ENCODE measurements at regions not wholly inside any gene's neighbourhood (a gene's known extent, or its start where the extent isn't known, plus 50 kb on each side); places are given as distances from the start of the nearest gene placed in this dataset.

DNA sequence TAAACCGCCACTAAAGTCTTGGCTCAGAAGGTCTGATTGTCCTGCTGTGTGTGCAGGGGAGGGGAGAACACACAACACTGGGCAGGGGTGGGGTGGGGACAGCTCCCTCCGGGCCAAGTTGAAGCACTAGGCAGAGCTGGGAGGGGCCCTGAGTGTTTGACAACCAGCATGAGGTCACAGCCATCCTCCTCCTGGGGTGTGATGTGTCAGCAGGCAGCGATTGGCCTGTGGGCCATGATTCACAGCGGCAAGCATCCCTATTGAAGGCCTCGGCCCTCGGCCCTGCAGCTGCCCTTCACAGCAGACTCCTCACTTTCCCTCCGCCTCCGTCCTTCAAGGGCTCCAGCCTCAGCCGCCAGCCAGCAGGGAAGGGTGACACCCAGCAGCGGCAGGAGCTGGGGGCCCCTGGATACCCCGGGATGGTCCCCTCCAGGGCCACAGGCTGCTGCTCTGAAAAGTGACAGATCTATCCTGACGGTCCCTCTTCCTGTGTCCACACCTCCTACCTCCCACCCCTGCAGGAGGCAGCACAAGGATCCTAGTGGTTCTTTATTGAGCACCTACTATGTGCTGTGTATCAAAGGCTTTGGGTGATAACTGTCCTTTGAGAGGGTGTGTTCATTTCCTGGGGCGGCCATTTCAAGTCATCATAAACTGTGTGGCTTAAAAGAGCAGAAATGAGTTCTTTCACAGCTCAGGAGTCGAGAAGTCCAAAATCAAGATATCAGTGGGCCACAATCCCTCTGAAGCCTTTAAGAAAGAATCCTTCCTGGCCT is 66.0 kb upstream of the SLC25A33 start:
- in situ Hi-C loops (cut with MboI; ENCODE audit: low pct_unique_long_range_greater_than_20kb, low sequenced_read_pairs, unreplicated experiment), result no loop called here
- DNase-seq (ENCODE audit: low spot score), result no peak
- TF ChIP-seq, protein P1, sequence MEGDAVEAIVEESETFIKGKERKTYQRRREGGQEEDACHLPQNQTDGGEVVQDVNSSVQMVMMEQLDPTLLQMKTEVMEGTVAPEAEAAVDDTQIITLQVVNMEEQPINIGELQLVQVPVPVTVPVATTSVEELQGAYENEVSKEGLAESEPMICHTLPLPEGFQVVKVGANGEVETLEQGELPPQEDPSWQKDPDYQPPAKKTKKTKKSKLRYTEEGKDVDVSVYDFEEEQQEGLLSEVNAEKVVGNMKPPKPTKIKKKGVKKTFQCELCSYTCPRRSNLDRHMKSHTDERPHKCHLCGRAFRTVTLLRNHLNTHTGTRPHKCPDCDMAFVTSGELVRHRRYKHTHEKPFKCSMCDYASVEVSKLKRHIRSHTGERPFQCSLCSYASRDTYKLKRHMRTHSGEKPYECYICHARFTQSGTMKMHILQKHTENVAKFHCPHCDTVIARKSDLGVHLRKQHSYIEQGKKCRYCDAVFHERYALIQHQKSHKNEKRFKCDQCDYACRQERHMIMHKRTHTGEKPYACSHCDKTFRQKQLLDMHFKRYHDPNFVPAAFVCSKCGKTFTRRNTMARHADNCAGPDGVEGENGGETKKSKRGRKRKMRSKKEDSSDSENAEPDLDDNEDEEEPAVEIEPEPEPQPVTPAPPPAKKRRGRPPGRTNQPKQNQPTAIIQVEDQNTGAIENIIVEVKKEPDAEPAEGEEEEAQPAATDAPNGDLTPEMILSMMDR (IDR thresholded peaks at IDR 0.05; ENCODE audit: extremely low read depth, insufficient read depth, missing control alignments), result no peak

DNA sequence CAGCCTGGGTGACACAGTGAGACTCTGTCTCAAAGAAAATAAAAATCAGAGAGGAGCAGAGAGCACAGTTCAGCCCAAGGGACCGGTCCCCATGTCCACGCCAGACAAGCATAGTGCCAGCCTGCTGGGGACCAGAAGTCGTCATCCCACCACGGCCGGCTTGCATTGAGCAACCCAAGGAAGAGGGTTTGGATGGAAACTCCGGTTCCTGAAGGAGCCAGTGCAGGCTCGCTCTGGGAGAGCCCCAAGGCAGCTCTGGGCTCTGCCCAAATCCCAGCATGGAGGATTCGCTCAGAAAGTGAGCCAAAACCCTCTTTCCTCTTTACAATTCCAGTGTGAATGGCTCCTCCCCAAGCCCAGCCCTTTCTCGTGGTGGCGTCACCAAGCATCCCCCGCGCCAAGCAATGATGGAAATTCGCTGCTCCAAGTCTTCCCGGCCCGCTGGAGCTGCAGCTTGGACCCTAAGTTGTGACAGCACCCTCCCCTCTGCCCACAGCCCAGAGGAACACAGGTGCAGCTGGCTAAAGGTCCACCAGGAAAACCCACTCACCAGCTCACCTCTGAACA is 64.1 kb upstream of the SLC25A33 start:
- in situ Hi-C loops (cut with MboI; ENCODE audit: low pct_unique_long_range_greater_than_20kb, low sequenced_read_pairs, unreplicated experiment), result no loop called here
- DNase-seq (ENCODE audit: low spot score), result no peak
- TF ChIP-seq, protein P1 (IDR thresholded peaks at IDR 0.05; ENCODE audit: extremely low read depth, insufficient read depth, missing control alignments), result no peak

DNA sequence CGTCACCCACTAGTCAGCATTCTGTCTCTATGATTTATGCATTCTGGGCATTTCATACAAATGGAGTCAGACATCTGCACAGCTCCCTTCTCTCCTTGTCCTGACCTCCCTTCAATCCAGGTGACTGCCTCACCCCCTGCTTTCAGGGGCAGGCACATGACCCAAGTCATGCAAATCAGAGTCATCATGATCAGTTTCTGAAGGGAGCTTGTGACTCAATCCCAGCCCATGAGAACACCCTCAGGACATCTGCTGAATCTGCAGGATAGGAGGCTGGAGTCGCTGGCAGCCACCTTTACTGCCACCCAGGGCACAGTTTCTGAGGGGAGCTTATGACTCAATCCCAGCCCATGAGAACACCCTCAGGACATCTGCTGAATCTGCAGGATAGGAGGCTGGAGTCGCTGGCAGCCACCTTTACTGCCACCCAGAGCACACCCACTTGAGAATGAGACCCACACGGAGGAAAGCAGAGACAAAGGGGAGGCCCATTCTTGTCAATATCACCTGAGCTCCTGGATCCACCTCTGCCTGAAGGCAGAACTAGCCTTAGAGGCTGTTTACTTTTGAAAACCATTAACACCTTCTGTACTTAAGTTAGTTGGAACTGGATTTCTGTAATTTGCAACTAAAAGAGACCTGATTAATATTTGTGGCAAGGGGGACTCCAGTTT is 62.3 kb upstream of the SLC25A33 start:
- in situ Hi-C loops (cut with MboI; ENCODE audit: low pct_unique_long_range_greater_than_20kb, low sequenced_read_pairs, unreplicated experiment), result no loop called here
- TF ChIP-seq, protein P1 (IDR thresholded peaks at IDR 0.05; ENCODE audit: extremely low read depth, insufficient read depth, missing control alignments), result no peak
- no peak for DNase-seq (ENCODE audit: low spot score)

DNA sequence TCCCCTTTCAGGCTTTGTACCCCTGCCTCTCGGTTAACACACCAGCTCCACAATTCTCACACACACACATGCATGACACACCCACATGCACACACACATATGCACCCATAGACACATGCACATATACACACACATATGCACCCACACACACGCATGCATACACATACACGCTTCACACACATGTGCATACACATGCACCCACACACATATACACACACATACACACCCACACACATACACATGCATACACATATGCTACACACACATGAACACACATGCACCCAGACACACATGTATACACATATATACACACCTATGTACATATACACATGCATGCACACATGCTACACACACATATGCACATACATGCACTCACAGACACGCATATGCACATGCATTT is 61.7 kb upstream of the SLC25A33 start:
- no peak for DNase-seq (ENCODE audit: low spot score)
- TF ChIP-seq, protein P1 (IDR thresholded peaks at IDR 0.05; ENCODE audit: extremely low read depth, insufficient read depth, missing control alignments), result no peak
- in situ Hi-C loops (cut with MboI; ENCODE audit: low pct_unique_long_range_greater_than_20kb, low sequenced_read_pairs, unreplicated experiment), result no loop called here

DNA sequence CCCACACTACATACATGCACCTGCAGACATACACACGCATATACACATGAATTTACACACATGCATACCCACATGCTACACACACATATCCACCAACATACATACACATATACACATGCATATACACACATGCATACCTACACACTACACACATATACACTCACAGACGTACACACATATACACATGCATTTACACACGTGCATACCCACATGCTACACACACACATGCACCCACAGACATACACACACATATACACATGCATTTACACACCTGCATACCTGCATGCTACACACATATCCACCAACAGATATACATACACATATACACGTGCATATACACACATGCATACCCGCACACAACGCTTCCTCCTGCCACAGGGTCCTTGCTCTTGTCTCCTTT is 61.2 kb upstream of the SLC25A33 start:
- no peak for DNase-seq (ENCODE audit: low spot score)
- TF ChIP-seq, protein P1 (IDR thresholded peaks at IDR 0.05; ENCODE audit: extremely low read depth, insufficient read depth, missing control alignments), result no peak
- in situ Hi-C loops (cut with MboI; ENCODE audit: low pct_unique_long_range_greater_than_20kb, low sequenced_read_pairs, unreplicated experiment), result no loop called here

DNA sequence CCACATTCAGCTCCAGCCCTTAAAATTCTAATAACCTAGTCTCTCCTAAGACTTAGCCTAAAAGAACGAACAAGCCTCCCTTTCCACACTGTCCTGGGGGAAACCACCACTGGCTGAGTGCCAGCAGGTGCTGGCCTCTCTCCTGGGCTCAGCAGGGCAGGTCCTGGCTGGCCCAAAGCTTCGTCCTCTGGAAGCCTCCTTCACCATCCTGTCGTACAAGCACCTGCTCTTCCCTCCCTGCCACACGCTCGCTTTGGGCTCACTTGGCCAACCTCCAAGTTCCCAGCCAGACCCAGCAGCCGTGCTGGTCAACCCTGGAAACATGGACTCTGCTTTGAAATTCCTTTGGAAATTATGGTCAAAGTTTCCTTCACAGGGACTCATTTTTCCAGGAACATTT is 58.2 kb upstream of the SLC25A33 start:
- in situ Hi-C loops (cut with MboI; ENCODE audit: low pct_unique_long_range_greater_than_20kb, low sequenced_read_pairs, unreplicated experiment), result no loop called here
- DNase-seq (ENCODE audit: low spot score), result no peak

More for the DNA sequence above, 58.2 kb upstream of the SLC25A33 start:
- TF ChIP-seq, protein P1 (IDR thresholded peaks at IDR 0.05; ENCODE audit: extremely low read depth, insufficient read depth, missing control alignments), result no peak
